ENCODE measurements at regions not wholly inside any gene's neighbourhood (a gene's known extent, or its start where the extent isn't known, plus 50 kb on each side); places are given as distances from the start of the nearest gene placed in this dataset.
"Not testable (repeated sequence)": the region's sequence is repeated elsewhere in the genome, so short reads cannot be mapped to it uniquely, and the experiment has no call there.

- peaks cover 3% of the 10 kb centered on the region for H3K4me1 ChIP-seq (ENCODE audit: insufficient read depth, insufficient read length)
- no peak overlapping the region for H3K4me3 ChIP-seq (ENCODE audit: insufficient read length, low read depth)
- TF ChIP-seq SUZ12 (IDR thresholded peaks at IDR 0.05; ENCODE audit: extremely low read depth, insufficient read depth, insufficient read length): no peak
- TF ChIP-seq ZNF274 (IDR thresholded peaks at IDR 0.05; ENCODE audit: low read depth, low read length): no peak
- no peak for TF ChIP-seq YY1 (IDR thresholded peaks at IDR 0.05; ENCODE audit: insufficient read depth, insufficient read length)
- no peak overlapping the region for H3K9ac ChIP-seq (ENCODE audit: insufficient read length, low read depth)
- DNase-seq (ENCODE audit: low read depth, low spot score): no peak
- no peaks in the 10 kb centered on the region for H3K9me3 ChIP-seq (ENCODE audit: insufficient read depth, low read length)
- H3K36me3 ChIP-seq (ENCODE audit: insufficient read depth, insufficient read length, low read length): no peaks in the 10 kb centered on the region
- no peaks in the 10 kb centered on the region for H3K27me3 ChIP-seq (ENCODE audit: insufficient read depth, insufficient read length)
Observed at GRCh38 chr4:85126991-85127591, 160.6 kb upstream of the WDFY3 start.

DNA sequence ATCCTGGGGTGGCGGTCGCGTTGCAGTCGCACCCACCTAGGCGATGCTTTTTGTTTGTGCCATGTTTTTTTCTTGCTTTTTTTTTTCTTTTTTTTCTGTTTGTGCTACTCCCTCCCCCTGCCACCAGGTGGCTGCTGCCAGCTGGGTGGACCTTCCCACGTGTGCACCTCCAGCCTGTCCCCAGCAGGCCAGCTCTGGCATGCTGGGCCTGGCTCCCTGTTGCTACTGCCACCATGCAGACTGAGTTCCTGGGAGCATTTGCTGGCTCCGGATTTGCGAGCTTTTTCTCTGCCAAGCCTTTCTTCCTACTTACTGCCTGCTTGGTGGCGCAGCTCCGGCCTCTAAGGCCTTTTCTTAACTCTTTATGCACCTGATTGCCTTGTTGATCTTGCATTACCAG, 161.2 kb upstream of the WDFY3 start:
- no peak for DNase-seq (ENCODE audit: low read depth, low spot score)
- H3K36me3 ChIP-seq (ENCODE audit: insufficient read depth, insufficient read length, low read length): no peaks in the 10 kb centered on the region
- H3K9me3 ChIP-seq (ENCODE audit: insufficient read depth, low read length): no peaks in the 10 kb centered on the region
- H3K4me1 ChIP-seq (ENCODE audit: insufficient read depth, insufficient read length): peaks cover 3% of the 10 kb centered on the region
- no peak overlapping the region for H3K4me3 ChIP-seq (ENCODE audit: insufficient read length, low read depth)
- no peaks in the 10 kb centered on the region for H3K27me3 ChIP-seq (ENCODE audit: insufficient read depth, insufficient read length)
- no peak overlapping the region for H3K9ac ChIP-seq (ENCODE audit: insufficient read length, low read depth)
- TF ChIP-seq SUZ12 (IDR thresholded peaks at IDR 0.05; ENCODE audit: extremely low read depth, insufficient read depth, insufficient read length): no peak
- no peak for TF ChIP-seq YY1 (IDR thresholded peaks at IDR 0.05; ENCODE audit: insufficient read depth, insufficient read length)
- TF ChIP-seq ZNF274 (IDR thresholded peaks at IDR 0.05; ENCODE audit: low read depth, low read length): no peak

DNA sequence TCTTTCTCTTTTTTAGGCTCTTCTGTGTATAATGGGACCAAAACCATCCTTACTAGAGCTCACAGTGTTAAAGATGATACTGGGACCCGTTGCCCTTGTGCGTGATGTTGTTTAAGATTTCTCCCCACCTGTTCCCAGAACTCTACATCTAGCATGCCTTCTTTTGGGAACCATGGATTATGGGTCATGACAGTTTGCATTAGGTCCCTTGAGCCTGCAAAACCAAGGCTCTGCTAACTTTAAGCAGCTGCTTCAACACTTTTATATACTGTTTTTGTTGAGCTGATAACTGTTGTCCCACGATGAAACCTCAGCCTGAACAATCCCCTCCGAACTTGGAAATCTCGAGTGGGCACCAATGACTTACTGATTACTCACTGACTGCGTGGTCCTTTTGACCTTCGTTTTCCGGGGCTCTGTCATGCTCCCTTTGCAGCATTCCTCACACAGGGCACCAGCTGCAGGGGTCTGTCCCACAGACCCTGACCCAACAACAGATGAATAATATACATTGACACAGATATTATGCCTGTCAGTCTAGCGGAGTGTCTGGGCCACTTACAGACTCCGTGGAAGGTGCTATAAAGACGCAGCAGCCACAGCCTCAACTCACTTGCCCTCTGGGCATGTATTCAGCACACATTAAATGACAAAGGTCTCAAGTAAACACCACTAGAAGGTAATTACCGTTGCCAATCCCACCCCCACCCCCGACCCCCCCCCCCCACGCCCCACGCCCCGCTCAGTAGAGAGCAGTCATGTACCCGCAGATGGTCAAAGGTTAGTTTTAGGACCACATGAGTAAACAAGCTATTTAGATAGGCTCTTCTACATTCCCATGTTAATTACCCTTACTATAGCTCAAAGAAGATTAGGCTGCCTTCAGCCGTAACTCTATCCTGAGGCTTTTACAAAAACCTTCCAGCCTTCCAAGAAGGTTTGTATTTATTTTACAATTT, 162.0 kb upstream of the WDFY3 start:
- DNase-seq (ENCODE audit: low read depth, low spot score): no peak

GRCh38 chr4:85129354-85130125, 163.1 kb upstream of the WDFY3 start:
- DNase-seq (ENCODE audit: low read depth, low spot score): not testable (repeated sequence)

More for the DNA sequence above, 162.0 kb upstream of the WDFY3 start:
- Histone ChIP-seq H3K27me3 (ENCODE audit: insufficient read depth, insufficient read length) (no peaks in the 10 kb centered on the region), H3K4me1 (ENCODE audit: insufficient read depth, insufficient read length) (peaks cover 3% of the 10 kb centered on the region), H3K4me3 (ENCODE audit: insufficient read length, low read depth) (no peak overlapping the region), H3K9me3 (ENCODE audit: insufficient read depth, low read length) (no peaks in the 10 kb centered on the region), H3K36me3 (ENCODE audit: insufficient read depth, insufficient read length, low read length) (no peaks in the 10 kb centered on the region), H3K9ac (ENCODE audit: insufficient read length, low read depth) (peak overlapping the region; percentile 26)
- TF ChIP-seq YY1 (IDR thresholded peaks at IDR 0.05; ENCODE audit: insufficient read depth, insufficient read length): no peak
- no peak for TF ChIP-seq SUZ12 (IDR thresholded peaks at IDR 0.05; ENCODE audit: extremely low read depth, insufficient read depth, insufficient read length)
- no peak for TF ChIP-seq ZNF274 (IDR thresholded peaks at IDR 0.05; ENCODE audit: low read depth, low read length)

GRCh38 chr4:85132117-85132516, 165.6 kb upstream of the WDFY3 start:
- H3K36me3 ChIP-seq (ENCODE audit: insufficient read depth, insufficient read length, low read length): no peaks in the 10 kb centered on the region
- H3K9ac ChIP-seq (ENCODE audit: insufficient read length, low read depth): no peak overlapping the region
- no peak for DNase-seq (ENCODE audit: low read depth, low spot score)
- H3K9me3 ChIP-seq (ENCODE audit: insufficient read depth, low read length): no peaks in the 10 kb centered on the region
- peaks cover 3% of the 10 kb centered on the region for H3K4me1 ChIP-seq (ENCODE audit: insufficient read depth, insufficient read length)
- TF ChIP-seq SUZ12 (IDR thresholded peaks at IDR 0.05; ENCODE audit: extremely low read depth, insufficient read depth, insufficient read length) (no peak), YY1 (IDR thresholded peaks at IDR 0.05; ENCODE audit: insufficient read depth, insufficient read length) (no peak), ZNF274 (IDR thresholded peaks at IDR 0.05; ENCODE audit: low read depth, low read length) (no peak)
- H3K4me3 ChIP-seq (ENCODE audit: insufficient read length, low read depth): no peak overlapping the region
- H3K27me3 ChIP-seq (ENCODE audit: insufficient read depth, insufficient read length): no peaks in the 10 kb centered on the region

More at GRCh38 chr4:85129354-85130125, 163.1 kb upstream of the WDFY3 start:
- H3K4me3 ChIP-seq (ENCODE audit: insufficient read length, low read depth): peak overlapping the region; percentile 15
- not testable (repeated sequence) for H3K36me3 ChIP-seq (ENCODE audit: insufficient read depth, insufficient read length, low read length); H3K9me3 ChIP-seq (ENCODE audit: insufficient read depth, low read length); H3K4me1 ChIP-seq (ENCODE audit: insufficient read depth, insufficient read length); H3K27me3 ChIP-seq (ENCODE audit: insufficient read depth, insufficient read length)
- H3K9ac ChIP-seq (ENCODE audit: insufficient read length, low read depth): peak overlapping the region; percentile 50

DNA sequence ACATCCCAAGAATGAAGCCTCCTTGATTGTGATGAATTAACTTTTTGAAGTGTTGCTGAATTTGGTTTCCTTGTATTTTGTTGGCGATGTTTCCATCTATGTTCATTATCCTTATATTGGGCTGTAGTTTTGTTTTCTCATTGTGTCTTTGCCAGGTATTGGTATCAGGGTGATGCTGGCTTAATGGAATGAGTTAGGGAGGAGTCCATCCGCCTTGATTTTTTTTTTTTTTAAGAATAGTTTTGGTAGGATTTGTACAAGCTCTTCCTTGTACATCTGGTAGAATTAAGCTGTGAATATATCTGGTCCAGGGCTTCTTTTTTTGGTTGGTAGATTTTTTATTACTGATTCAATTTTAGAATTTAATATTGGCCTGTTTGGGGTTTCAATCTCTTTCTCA, 166.1 kb upstream of the WDFY3 start:
- no peaks in the 10 kb centered on the region for H3K27me3 ChIP-seq (ENCODE audit: insufficient read depth, insufficient read length)

GRCh38 chr4:85139749-85140148, 173.3 kb upstream of the WDFY3 start:
- not testable (repeated sequence) for H3K4me1 ChIP-seq (ENCODE audit: insufficient read depth, insufficient read length); DNase-seq (ENCODE audit: low read depth, low spot score); H3K9me3 ChIP-seq (ENCODE audit: insufficient read depth, low read length); H3K9ac ChIP-seq (ENCODE audit: insufficient read length, low read depth); H3K27me3 ChIP-seq (ENCODE audit: insufficient read depth, insufficient read length); H3K4me3 ChIP-seq (ENCODE audit: insufficient read length, low read depth); H3K36me3 ChIP-seq (ENCODE audit: insufficient read depth, insufficient read length, low read length)

More for the DNA sequence above, 166.1 kb upstream of the WDFY3 start:
- peaks cover 3% of the 10 kb centered on the region for H3K4me1 ChIP-seq (ENCODE audit: insufficient read depth, insufficient read length)
- H3K9me3 ChIP-seq (ENCODE audit: insufficient read depth, low read length): no peaks in the 10 kb centered on the region
- TF ChIP-seq ZNF274 (IDR thresholded peaks at IDR 0.05; ENCODE audit: low read depth, low read length) (no peak), YY1 (IDR thresholded peaks at IDR 0.05; ENCODE audit: insufficient read depth, insufficient read length) (no peak), SUZ12 (IDR thresholded peaks at IDR 0.05; ENCODE audit: extremely low read depth, insufficient read depth, insufficient read length) (no peak)
- DNase-seq (ENCODE audit: low read depth, low spot score): no peak
- H3K36me3 ChIP-seq (ENCODE audit: insufficient read depth, insufficient read length, low read length): no peaks in the 10 kb centered on the region
- H3K4me3 ChIP-seq (ENCODE audit: insufficient read length, low read depth): no peak overlapping the region
- no peak overlapping the region for H3K9ac ChIP-seq (ENCODE audit: insufficient read length, low read depth)

Data from NT2/D1 (cell line).